HEK293T (cell line): ENCODE measurements at regions not wholly inside any gene's neighbourhood (a gene's known extent, or its start where the extent isn't known, plus 50 kb on each side); places are given as distances from the start of the nearest gene placed in this dataset.

Experiments used
- CTCF ChIA-PET: fragments of 350-600 bp; formaldehyde crosslinking; extraction: SDS; loops from one replicate; lab custom pipeline; 2021; ENCODE audit warnings: antibody characterized with exemption, inconsistent platforms; lab: Yijun Ruan, JAX
- POLR2A ChIA-PET: fragments of 350-600 bp; formaldehyde crosslinking; extraction: SDS; loops from one replicate; lab custom pipeline; 2020; ENCODE audit warnings: antibody characterized with exemption, inconsistent platforms; lab: Yijun Ruan, JAX
- DNase-seq: peaks from one replicate; pipeline ENCODE4 v3.0.0; 2012; ENCODE audit warnings: mixed read lengths; ENCODE audit errors: extremely low spot score
- ARNT ChIP-seq: fragments of 450-650 bp; IDR thresholded peaks from 2 replicates; pipeline ENCODE4 v1.6.1; 2017; ENCODE audit warnings: mild to moderate bottlenecking
- BHLHE40 ChIP-seq: fragments of 450-650 bp; IDR thresholded peaks from 2 replicates; pipeline ENCODE4 v1.6.1; 2016; ENCODE audit warnings: mild to moderate bottlenecking, moderate library complexity, borderline replicate concordance
- CTBP1 ChIP-seq: fragments of 450-650 bp; IDR thresholded peaks from 2 replicates; pipeline ENCODE4 v1.6.1; 2016; ENCODE audit warnings: borderline replicate concordance
- ELF4 ChIP-seq: fragments of 450-650 bp; IDR thresholded peaks from 2 replicates; pipeline ENCODE4 v1.6.1; 2017; ENCODE audit warnings: antibody characterized with exemption
- FOXA1 ChIP-seq: fragments of 450-650 bp; IDR thresholded peaks from 2 replicates; pipeline ENCODE4 v1.6.1; 2016; ENCODE audit warnings: mild to moderate bottlenecking
- FOXK2 ChIP-seq: fragments of 450-650 bp; IDR thresholded peaks from 2 replicates; pipeline ENCODE4 v1.6.1; 2016; ENCODE audit warnings: mild to moderate bottlenecking
- FOXM1 ChIP-seq: fragments of 450-650 bp; IDR thresholded peaks from 2 replicates; pipeline ENCODE4 v1.6.1; 2017; ENCODE audit warnings: mild to moderate bottlenecking, borderline replicate concordance
- HDGF ChIP-seq: fragments of 450-650 bp; IDR thresholded peaks from 2 replicates; pipeline ENCODE4 v1.6.1; 2017; ENCODE audit warnings: antibody characterized with exemption, borderline replicate concordance
- L3MBTL2 ChIP-seq: fragments of 450-650 bp; conservative IDR thresholded peaks from 2 replicates; pipeline ENCODE4 v1.6.1; 2016; ENCODE audit warnings: mild to moderate bottlenecking
- LEF1 ChIP-seq: fragments of 450-650 bp; IDR thresholded peaks from 2 replicates; pipeline ENCODE4 v1.6.1; 2017; ENCODE audit warnings: mild to moderate bottlenecking, borderline replicate concordance
- NFRKB ChIP-seq: fragments of 450-650 bp; IDR thresholded peaks from 2 replicates; pipeline ENCODE4 v1.6.1; 2016; ENCODE audit warnings: mild to moderate bottlenecking, moderate library complexity
- PKNOX1 ChIP-seq: fragments of 450-650 bp; IDR thresholded peaks from 2 replicates; pipeline ENCODE4 v1.6.1; 2016
- SP1 ChIP-seq: fragments of 450-650 bp; IDR thresholded peaks from 2 replicates; pipeline ENCODE4 v1.6.1; 2017
- SUZ12 ChIP-seq: fragments of 450-650 bp; IDR thresholded peaks from 2 replicates; pipeline ENCODE4 v1.6.1; 2016; ENCODE audit warnings: mild to moderate bottlenecking
- TARDBP ChIP-seq: fragments of 450-650 bp; IDR thresholded peaks from 2 replicates; pipeline ENCODE4 v1.6.1; 2016
- ZNF384 ChIP-seq: fragments of 450-650 bp; IDR thresholded peaks from 2 replicates; pipeline ENCODE4 v1.6.1; 2016

- ChIA-PET CTCF (no interaction called here), POLR2A (no interaction called here)
- TF ChIP-seq BHLHE40 (no peak), NFRKB (no peak), TARDBP (no peak), FOXK2 (no peak), ARNT (no peak), HDGF (no peak), PKNOX1 (no peak)
- DNase-seq: no peak
These were observed 83.4 kb downstream of the SYNE3 start for GRCh38 chr14:95433094-95433478.

GRCh38 chr14:95432144-95433093, 84.0 kb downstream of the SYNE3 start:
- ChIA-PET CTCF (interaction anchor here (0.6 to 1.2 kb wide), 8 partner anchors 10 to 552 kb away, joined by 3 to 7 read pairs (median 4); no protein-coding TSS in a partner anchor), POLR2A (no interaction called here)
- DNase-seq: peak; percentile 74
- no peak for TF ChIP-seq SUZ12
- no peak for TF ChIP-seq PKNOX1
- TF ChIP-seq BHLHE40: no peak
- TF ChIP-seq LEF1: no peak
- no peak for TF ChIP-seq HDGF

DNA sequence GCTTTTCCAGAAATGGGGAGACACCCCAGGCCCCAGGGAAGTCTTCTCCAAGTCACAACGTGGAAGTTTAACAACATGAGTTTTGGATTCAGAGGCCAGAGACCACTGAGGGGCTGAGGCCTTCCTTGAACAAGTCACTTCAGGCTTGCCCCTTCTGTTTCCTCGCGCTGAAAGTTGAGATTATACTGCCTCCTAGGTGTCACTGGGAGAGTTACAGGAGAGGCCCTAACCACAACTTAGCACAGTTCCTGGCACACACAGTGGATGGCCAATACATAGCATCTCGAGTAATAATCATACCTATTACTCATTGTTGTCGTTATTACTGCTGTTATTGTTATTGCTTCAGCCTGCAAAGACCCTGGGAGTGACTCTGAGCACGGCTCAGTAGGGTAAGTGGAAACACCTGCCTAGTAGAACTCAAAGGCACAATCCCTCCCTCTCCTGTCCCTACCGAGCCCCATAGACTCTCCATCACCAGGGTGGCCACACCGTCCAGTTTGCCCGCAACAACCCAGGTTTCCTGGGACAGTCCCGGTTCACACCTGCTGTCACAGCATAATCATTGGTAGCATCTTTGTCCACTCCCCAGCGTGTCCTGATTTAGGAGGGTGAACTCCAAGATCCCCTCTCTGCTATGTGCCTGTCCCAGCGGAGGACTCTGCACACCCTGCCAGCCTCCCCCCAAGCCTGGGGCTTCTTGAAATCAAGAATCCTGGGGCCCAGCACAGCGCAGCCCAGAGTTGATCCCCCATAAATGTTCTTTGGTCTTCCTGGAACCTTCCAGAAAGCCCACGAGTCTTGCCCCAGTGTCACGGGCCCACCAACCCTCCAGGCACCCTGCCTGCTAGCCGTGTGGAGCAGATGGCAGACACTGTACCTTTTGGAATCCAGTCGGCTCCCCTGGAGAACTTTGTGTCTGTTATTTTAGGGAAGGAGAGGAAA, 85.0 kb downstream of the SYNE3 start:
- CTCF ChIA-PET: interaction anchor here (0.7 to 1.2 kb wide), 7 partner anchors 11 to 553 kb away, joined by 3 to 7 read pairs (median 4); no protein-coding TSS in a partner anchor
- peak; percentile 49 for DNase-seq
- TF ChIP-seq CTBP1: no peak
- TF ChIP-seq LEF1: no peak
- no peak for TF ChIP-seq FOXM1
- TF ChIP-seq SUZ12: no peak
- TF ChIP-seq FOXA1: no peak
- no peak for TF ChIP-seq BHLHE40
- no peak for TF ChIP-seq ARNT
- no peak for TF ChIP-seq ELF4
- no peak for TF ChIP-seq PKNOX1
- TF ChIP-seq ZNF384: no peak
- TF ChIP-seq SP1: no peak
- TF ChIP-seq TARDBP: no peak
- TF ChIP-seq L3MBTL2: no peak
- no peak for TF ChIP-seq FOXK2

DNA sequence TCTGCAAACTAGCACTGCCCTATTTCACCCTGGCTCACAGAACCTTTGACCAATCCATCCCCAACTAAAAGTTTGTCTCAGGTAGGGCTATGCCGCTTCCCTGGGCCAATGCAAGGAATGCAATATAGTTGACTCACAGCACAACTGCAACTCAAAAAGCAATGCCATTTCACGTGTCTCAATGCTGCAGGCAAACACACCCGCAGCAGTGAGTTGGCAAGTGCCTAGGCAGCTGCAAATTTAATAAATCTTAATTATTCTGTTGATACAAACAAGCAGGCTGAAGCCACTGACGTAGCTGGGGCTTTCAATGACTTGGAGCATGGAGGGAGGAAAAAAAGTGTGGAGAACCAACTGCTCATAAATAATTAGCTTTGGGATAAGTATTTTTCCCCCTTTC, 87.9 kb downstream of the SYNE3 start:
- TF ChIP-seq CTBP1 (no peak), FOXA1 (no peak), ELF4 (no peak), FOXK2 (no peak), BHLHE40 (no peak), ARNT (no peak), LEF1 (no peak), ZNF384 (no peak), NFRKB (no peak), TARDBP (no peak)
- ChIA-PET POLR2A (no interaction called here), CTCF (interaction anchor here (1.5 kb wide), 1 partner anchor 14 kb away, joined by 4 read pairs; no protein-coding TSS in a partner anchor)
- DNase-seq: no peak

More for the DNA sequence above, 85.0 kb downstream of the SYNE3 start:
- POLR2A ChIA-PET: no interaction called here

GRCh38 chr14:95426116-95426475, 90.4 kb downstream of the SYNE3 start:
- TF ChIP-seq SP1 (no peak), LEF1 (no peak), L3MBTL2 (no peak), FOXK2 (no peak), BHLHE40 (no peak), SUZ12 (no peak), NFRKB (no peak), ARNT (no peak)
- CTCF ChIA-PET: interaction anchor here (0.7 to 0.9 kb wide), 2 partner anchors 9 to 14 kb away, joined by 3 to 4 read pairs; no protein-coding TSS in a partner anchor
- POLR2A ChIA-PET: no interaction called here

More at GRCh38 chr14:95426116-95426475, 90.4 kb downstream of the SYNE3 start:
- no peak for DNase-seq
